ENCODE measurements at regions not wholly inside any gene's neighbourhood (a gene's known extent, or its start where the extent isn't known, plus 50 kb on each side); places are given as distances from the start of the nearest gene placed in this dataset.
"Not testable (repeated sequence)": the region's sequence is repeated elsewhere in the genome, so short reads cannot be mapped to it uniquely, and the experiment has no call there.

DNA sequence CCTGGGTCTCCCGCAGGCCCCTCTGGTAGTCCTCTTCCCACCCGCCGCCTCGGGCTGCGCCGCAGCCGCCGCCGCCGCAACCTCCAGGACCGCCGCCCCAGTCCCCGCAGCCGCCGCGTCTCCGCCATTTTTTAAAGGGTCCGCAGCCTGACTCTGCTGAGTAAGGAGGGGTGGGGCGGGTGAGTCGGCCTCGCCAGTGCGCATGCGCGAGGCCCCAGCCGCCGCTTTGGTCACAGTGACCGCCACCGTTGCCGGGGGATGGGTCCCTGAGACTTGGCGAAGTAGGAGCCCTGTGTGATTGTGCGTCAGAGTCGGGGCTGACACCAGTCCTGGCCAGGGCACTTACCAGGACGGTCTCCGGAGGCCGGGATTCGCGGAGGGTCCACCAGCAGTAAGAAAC lies 1424.2 kb upstream of the PCDH10 start:
- TF ChIP-seq, protein P1, sequence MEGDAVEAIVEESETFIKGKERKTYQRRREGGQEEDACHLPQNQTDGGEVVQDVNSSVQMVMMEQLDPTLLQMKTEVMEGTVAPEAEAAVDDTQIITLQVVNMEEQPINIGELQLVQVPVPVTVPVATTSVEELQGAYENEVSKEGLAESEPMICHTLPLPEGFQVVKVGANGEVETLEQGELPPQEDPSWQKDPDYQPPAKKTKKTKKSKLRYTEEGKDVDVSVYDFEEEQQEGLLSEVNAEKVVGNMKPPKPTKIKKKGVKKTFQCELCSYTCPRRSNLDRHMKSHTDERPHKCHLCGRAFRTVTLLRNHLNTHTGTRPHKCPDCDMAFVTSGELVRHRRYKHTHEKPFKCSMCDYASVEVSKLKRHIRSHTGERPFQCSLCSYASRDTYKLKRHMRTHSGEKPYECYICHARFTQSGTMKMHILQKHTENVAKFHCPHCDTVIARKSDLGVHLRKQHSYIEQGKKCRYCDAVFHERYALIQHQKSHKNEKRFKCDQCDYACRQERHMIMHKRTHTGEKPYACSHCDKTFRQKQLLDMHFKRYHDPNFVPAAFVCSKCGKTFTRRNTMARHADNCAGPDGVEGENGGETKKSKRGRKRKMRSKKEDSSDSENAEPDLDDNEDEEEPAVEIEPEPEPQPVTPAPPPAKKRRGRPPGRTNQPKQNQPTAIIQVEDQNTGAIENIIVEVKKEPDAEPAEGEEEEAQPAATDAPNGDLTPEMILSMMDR (IDR thresholded peaks at IDR 0.05): not testable (repeated sequence)
- not testable (repeated sequence) for TF ChIP-seq EZH2 (IDR thresholded peaks at IDR 0.05; ENCODE audit: borderline replicate concordance, insufficient read depth, low read depth, low read length, poor library complexity, severe bottlenecking)

Data from B cell (primary cell).